HEK293 (cell line): ENCODE measurements at regions not wholly inside any gene's neighbourhood (a gene's known extent, or its start where the extent isn't known, plus 50 kb on each side); places are given as distances from the start of the nearest gene placed in this dataset.

Experiments used
- CTCF ChIP-seq: fragments of 450-650 bp; formaldehyde crosslinking; IDR thresholded peaks from 2 replicates; pipeline ENCODE4 v1.5.1; 2016; ENCODE audit warnings: missing biosample characterization, missing genetic modification characterization
- KLF1 ChIP-seq: fragments of 450-650 bp; formaldehyde crosslinking; IDR thresholded peaks from 2 replicates; pipeline ENCODE4 v1.5.1; 2016; ENCODE audit warnings: missing biosample characterization, missing genetic modification characterization
- KLF10 ChIP-seq: fragments of 450-650 bp; IDR thresholded peaks from 2 replicates; pipeline ENCODE4 v1.5.1; 2018; ENCODE audit warnings: missing biosample characterization, mild to moderate bottlenecking, missing genetic modification characterization
- KLF17 ChIP-seq: fragments of 450-650 bp; formaldehyde crosslinking; IDR thresholded peaks from 2 replicates; pipeline ENCODE4 v1.5.1; 2016; ENCODE audit warnings: missing biosample characterization, missing genetic modification characterization
- ZEB2 ChIP-seq: fragments of 450-650 bp; formaldehyde crosslinking; IDR thresholded peaks from 2 replicates; pipeline ENCODE4 v1.5.1; 2016; ENCODE audit warnings: missing biosample characterization, missing genetic modification characterization
- ZNF114 ChIP-seq: fragments of 450-650 bp; formaldehyde crosslinking; IDR thresholded peaks from 2 replicates; pipeline ENCODE4 v1.5.0; 2017; ENCODE audit warnings: missing biosample characterization, missing genetic modification characterization
- ZNF24 ChIP-seq: fragments of 450-650 bp; formaldehyde crosslinking; IDR thresholded peaks from 2 replicates; pipeline ENCODE4 v1.5.1; 2016; ENCODE audit warnings: missing biosample characterization, missing genetic modification characterization
- ZNF335 ChIP-seq: fragments of 450-650 bp; formaldehyde crosslinking; conservative IDR thresholded peaks from 2 replicates; pipeline ENCODE4 v1.5.1; 2016; ENCODE audit warnings: missing biosample characterization, missing genetic modification characterization
- ZNF416 ChIP-seq: fragments of 450-650 bp; formaldehyde crosslinking; IDR thresholded peaks from 2 replicates; pipeline ENCODE4 v1.5.1; 2016; ENCODE audit warnings: missing biosample characterization, missing genetic modification characterization
- ZNF677 ChIP-seq: fragments of 450-650 bp; IDR thresholded peaks from 2 replicates; pipeline ENCODE4 v1.5.0; 2018; ENCODE audit warnings: missing biosample characterization, mild to moderate bottlenecking, missing genetic modification characterization, moderate library complexity
- ZNF792 ChIP-seq: fragments of 450-650 bp; formaldehyde crosslinking; IDR thresholded peaks from 2 replicates; pipeline ENCODE4 v1.5.1; 2016; ENCODE audit warnings: missing biosample characterization, missing genetic modification characterization
- ZNF830 ChIP-seq: fragments of 450-650 bp; IDR thresholded peaks from 2 replicates; pipeline ENCODE4 v1.5.0; 2018; ENCODE audit warnings: missing biosample characterization, missing genetic modification characterization, low read depth, mild to moderate bottlenecking, moderate library complexity

GRCh38 chr3:177878957-177879356 lies 657.3 kb upstream of the KCNMB2 start:
- TF ChIP-seq ZNF335 (tag by site-specific recombination), result no peak
- no peak for TF ChIP-seq CTCF (tag by site-specific recombination)
- TF ChIP-seq ZNF830, result no peak
- no peak for TF ChIP-seq ZNF792 (tag by site-specific recombination)
- TF ChIP-seq ZNF416 (tag by site-specific recombination), result no peak
- no peak for TF ChIP-seq ZNF677
- no peak for TF ChIP-seq ZNF24 (tag by site-specific recombination)
- no peak for TF ChIP-seq ZNF114 (tag by site-specific recombination)
- TF ChIP-seq KLF1, result no peak
- TF ChIP-seq KLF17, result no peak
- no peak for TF ChIP-seq ZEB2
- TF ChIP-seq KLF10 (tag by site-specific recombination), result no peak
